HG03064 (cell line): ENCODE measurements at regions not wholly inside any gene's neighbourhood (a gene's known extent, or its start where the extent isn't known, plus 50 kb on each side); places are given as distances from the start of the nearest gene placed in this dataset.
"Not testable (repeated sequence)": the region's sequence is repeated elsewhere in the genome, so short reads cannot be mapped to it uniquely, and the experiment has no call there.

Experiments used
- ATAC-seq: cut with Tn5 transposase; IDR thresholded peaks from one replicate; pipeline ENCODE4 v1.9.1; 2021; ENCODE audit warnings: low read depth; ENCODE audit not compliant: unreplicated experiment

- ATAC-seq = no peak
Observed at GRCh38 chr13:50464349-50465251, 378.9 kb downstream of the DLEU7 start.

DNA sequence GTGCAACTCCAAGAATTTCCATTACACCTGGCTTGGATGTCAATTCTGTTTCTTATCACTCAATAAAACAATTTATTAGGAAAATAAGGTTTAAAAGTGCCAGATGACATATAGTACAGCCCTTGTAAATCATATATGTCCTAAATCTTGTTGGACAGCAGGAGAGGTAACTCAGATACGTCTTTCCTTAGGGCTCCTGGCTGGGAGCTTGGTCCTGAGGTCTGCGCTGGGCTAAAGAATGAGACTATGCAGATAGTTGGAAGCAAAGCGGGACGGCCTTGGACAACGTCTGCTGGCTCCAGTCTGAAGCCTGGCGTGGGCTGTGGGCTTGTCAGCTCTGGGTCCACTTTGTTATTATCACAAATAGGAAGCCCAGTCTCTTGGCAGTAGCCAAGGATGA, 377.0 kb downstream of the DLEU7 start:
- no peak for ATAC-seq

GRCh38 chr13:50467156-50468110, 376.1 kb downstream of the DLEU7 start:
- no peak for ATAC-seq

DNA sequence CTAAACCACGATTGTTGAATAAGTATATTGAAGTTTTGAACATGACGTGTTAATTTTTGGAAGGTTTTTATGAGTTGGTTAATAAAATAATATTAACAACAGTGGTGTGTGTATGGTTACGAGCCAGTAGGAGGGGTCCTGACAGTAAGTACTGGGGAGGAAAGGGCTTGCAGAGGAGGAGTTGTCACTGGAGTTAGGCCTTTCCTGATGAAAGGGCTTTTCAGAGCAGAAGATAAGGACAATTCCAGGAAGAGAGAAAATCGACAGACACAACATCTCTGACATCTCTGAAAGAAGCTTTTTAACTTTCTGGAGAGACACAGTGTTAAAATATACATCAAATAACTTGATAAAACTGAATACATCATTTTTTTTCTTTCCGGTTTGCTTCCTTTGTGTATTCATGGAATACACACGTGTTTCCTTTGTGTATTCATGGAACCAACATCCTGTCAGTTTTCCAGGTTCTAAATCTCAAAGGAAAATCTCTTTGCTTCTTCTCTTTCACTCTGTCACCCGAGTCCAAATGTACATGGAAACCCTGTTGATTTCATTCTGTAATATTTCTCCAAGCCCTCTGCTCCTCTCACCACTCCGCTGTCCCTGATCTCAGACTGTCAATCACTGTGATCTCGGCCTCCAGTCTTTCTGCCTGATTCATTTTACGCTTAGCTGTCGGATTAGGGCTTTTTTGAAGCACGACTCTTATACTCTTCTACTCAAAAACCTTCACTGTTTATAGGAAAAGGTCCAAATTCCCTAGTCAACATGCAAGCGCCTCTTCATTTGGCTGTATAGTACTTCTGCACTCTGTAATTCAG, 374.4 kb downstream of the DLEU7 start:
- ATAC-seq = no peak

DNA sequence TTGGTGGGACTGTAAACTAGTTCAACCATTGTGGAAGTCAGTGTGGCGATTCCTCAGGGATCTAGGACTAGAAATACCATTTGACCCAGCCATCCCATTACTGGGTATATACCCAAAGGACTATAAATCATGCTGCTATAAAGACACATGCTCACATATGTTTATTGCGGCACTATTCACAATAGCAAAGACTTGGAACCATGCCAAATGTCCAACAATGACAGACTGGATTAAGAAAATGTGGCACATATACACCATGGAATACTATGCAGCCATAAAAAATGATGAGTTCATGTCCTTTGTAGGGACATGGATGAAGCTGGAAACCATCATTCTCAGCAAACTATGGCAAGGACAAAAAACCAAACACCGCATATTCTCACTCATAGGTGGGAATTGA, 370.4 kb downstream of the DLEU7 start:
- ATAC-seq = not testable (repeated sequence)

DNA sequence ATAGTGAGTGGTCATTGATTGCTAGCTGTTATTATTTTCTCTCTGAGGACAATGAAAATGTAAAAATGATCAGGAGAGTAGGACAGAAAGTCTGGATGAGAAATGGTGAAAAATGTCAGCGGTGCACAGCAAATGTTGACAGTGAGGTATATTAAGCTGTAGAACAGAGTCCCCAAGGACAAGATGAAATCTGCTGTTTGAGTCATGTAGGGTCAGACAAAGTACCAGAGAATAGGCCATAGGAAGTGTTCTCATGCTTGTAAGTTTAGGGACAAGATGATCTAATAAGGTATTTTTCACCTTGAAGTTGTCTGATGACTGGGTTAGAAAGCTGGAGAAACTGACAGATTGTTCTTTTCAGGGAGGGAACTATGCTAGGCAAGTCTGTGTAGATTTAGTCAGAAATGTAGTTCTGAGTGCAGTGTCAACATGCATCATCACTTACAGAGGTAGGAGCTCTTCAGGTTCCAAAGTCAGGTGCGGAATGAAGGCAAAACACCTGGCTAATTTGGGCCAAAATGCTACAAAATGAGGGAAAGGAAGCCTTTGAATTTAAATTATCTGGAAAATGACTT, 369.3 kb downstream of the DLEU7 start:
- no peak for ATAC-seq

- no peak for ATAC-seq
Observed at GRCh38 chr13:50476577-50477285, 366.8 kb downstream of the DLEU7 start.

GRCh38 chr13:50481936-50482335, 361.6 kb downstream of the DLEU7 start:
- ATAC-seq = no peak

GRCh38 chr13:50483416-50483815, 360.1 kb downstream of the DLEU7 start:
- no peak for ATAC-seq

DNA sequence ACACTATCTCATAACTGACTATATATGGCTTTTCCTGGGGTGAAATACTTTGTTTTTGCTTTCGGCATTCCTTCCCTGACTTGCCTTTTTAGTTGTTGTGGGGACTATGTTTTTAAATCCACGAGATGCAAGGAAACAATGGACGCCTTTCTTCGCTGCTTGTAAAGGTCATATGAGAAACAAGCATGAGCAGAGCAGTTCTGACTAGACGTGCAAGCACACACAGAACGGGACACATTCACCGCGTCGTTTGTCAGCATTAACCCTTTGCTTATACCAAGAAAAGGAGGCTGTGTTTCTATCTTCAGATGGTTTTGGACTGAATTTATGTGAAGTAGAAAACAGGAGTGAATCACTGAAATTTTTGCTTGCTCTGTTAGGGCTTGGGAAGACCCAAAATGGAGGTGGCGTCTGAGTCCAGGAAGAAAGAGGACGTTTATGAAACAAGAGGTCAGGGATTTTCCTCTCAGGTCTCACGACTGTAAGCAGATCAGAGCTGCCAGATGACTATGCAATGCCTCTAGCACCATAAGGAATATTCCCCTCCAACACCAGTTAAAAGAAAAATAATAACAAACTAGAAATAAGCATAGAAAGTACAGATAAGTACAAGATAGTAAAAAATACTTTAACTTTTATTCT, 358.9 kb downstream of the DLEU7 start:
- ATAC-seq = no peak

GRCh38 chr13:50485979-50486935, 357.2 kb downstream of the DLEU7 start:
- ATAC-seq = no peak

DNA sequence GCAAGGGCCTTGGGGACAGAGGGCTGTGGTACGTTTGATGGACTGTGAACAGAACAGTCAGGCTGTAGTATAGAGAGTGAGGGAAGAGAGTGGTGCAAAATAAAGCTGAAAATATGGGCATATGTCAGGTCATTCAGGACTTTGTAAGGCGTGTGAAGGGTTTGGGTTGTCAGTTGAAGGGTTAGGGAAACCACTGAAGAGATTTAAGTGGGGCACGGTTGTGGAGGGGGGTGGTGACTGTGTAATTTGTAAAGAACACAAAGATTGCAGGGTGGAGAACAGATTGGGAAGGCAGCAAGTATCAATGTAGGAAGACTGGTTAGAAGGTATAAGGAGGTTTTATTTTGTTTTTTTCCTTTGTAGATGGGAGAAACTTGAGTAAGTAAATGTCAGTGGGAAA, 349.8 kb downstream of the DLEU7 start:
- no peak for ATAC-seq

GRCh38 chr13:50494138-50494537, 349.4 kb downstream of the DLEU7 start:
- no peak for ATAC-seq

- not testable (repeated sequence) for ATAC-seq
Observed at GRCh38 chr13:50503212-50503611, 340.3 kb downstream of the DLEU7 start.

- no peak for ATAC-seq
Observed at GRCh38 chr13:50509167-50509566, 334.3 kb downstream of the DLEU7 start.

GRCh38 chr13:50509771-50510441, 333.6 kb downstream of the DLEU7 start:
- ATAC-seq = no peak

- not testable (repeated sequence) for ATAC-seq
Observed at GRCh38 chr13:50510885-50511545, 332.5 kb downstream of the DLEU7 start.
